ENCODE measurements at regions not wholly inside any gene's neighbourhood (a gene's known extent, or its start where the extent isn't known, plus 50 kb on each side); places are given as distances from the start of the nearest gene placed in this dataset.

- no peak for DNase-seq (ENCODE audit: low spot score)
- in situ Hi-C loops (cut with MboI; ENCODE audit: low sequenced_read_pairs, unreplicated experiment), result no loop called here
- TF ChIP-seq CTCF (IDR thresholded peaks at IDR 0.05; ENCODE audit: borderline replicate concordance, control extremely low read depth, extremely low read depth, insufficient read depth, missing control alignments), result no peak
These were observed 426.4 kb downstream of the ACTR3B start for GRCh38 chr7:153185936-153186335.

- no peak for DNase-seq (ENCODE audit: low spot score)
These were observed 428.6 kb downstream of the ACTR3B start for GRCh38 chr7:153188161-153188560.

GRCh38 chr7:153188630-153189029, 429.1 kb downstream of the ACTR3B start:
- DNase-seq (ENCODE audit: low spot score), result no peak
- in situ Hi-C loops (cut with MboI; ENCODE audit: low sequenced_read_pairs, unreplicated experiment), result no loop called here
- no peak for TF ChIP-seq CTCF (IDR thresholded peaks at IDR 0.05; ENCODE audit: borderline replicate concordance, control extremely low read depth, extremely low read depth, insufficient read depth, missing control alignments)

More at GRCh38 chr7:153188161-153188560, 428.6 kb downstream of the ACTR3B start:
- TF ChIP-seq CTCF (IDR thresholded peaks at IDR 0.05; ENCODE audit: borderline replicate concordance, control extremely low read depth, extremely low read depth, insufficient read depth, missing control alignments), result no peak
- in situ Hi-C loops (cut with MboI; ENCODE audit: low sequenced_read_pairs, unreplicated experiment), result no loop called here

GRCh38 chr7:153190452-153190851, 430.9 kb downstream of the ACTR3B start:
- in situ Hi-C loops (cut with MboI; ENCODE audit: low sequenced_read_pairs, unreplicated experiment), result no loop called here
- no peak for TF ChIP-seq CTCF (IDR thresholded peaks at IDR 0.05; ENCODE audit: borderline replicate concordance, control extremely low read depth, extremely low read depth, insufficient read depth, missing control alignments)
- DNase-seq (ENCODE audit: low spot score), result no peak

GRCh38 chr7:153190986-153191385, 431.4 kb downstream of the ACTR3B start:
- in situ Hi-C loops (cut with MboI; ENCODE audit: low sequenced_read_pairs, unreplicated experiment), result no loop called here
- no peak for DNase-seq (ENCODE audit: low spot score)
- TF ChIP-seq CTCF (IDR thresholded peaks at IDR 0.05; ENCODE audit: borderline replicate concordance, control extremely low read depth, extremely low read depth, insufficient read depth, missing control alignments), result no peak

GRCh38 chr7:153193144-153193595, 433.6 kb downstream of the ACTR3B start:
- DNase-seq (ENCODE audit: low spot score), result peak; percentile 54
- in situ Hi-C loops (cut with MboI; ENCODE audit: low sequenced_read_pairs, unreplicated experiment), result no loop called here
- TF ChIP-seq CTCF (IDR thresholded peaks at IDR 0.05; ENCODE audit: borderline replicate concordance, control extremely low read depth, extremely low read depth, insufficient read depth, missing control alignments), result peak; percentile 54

- DNase-seq (ENCODE audit: low spot score), result no peak
- TF ChIP-seq CTCF (IDR thresholded peaks at IDR 0.05; ENCODE audit: borderline replicate concordance, control extremely low read depth, extremely low read depth, insufficient read depth, missing control alignments), result no peak
- in situ Hi-C loops (cut with MboI; ENCODE audit: low sequenced_read_pairs, unreplicated experiment), result no loop called here
These were observed 457.5 kb downstream of the ACTR3B start for GRCh38 chr7:153217032-153217431.
